Putamen (tissue), 1 donor: ENCODE measurements at regions not wholly inside any gene's neighbourhood (a gene's known extent, or its start where the extent isn't known, plus 50 kb on each side); places are given as distances from the start of the nearest gene placed in this dataset.
A peak's percentile ranks its signal among the peaks of the same experiment; 100 is the strongest.
"Not testable (repeated sequence)": the region's sequence is repeated elsewhere in the genome, so short reads cannot be mapped to it uniquely, and the experiment has no call there.

Experiments
- DNase-seq: peaks from one replicate; pipeline ENCODE4 v3.0.0-alpha.2; 2016; ENCODE audit warnings: low spot score

DNA sequence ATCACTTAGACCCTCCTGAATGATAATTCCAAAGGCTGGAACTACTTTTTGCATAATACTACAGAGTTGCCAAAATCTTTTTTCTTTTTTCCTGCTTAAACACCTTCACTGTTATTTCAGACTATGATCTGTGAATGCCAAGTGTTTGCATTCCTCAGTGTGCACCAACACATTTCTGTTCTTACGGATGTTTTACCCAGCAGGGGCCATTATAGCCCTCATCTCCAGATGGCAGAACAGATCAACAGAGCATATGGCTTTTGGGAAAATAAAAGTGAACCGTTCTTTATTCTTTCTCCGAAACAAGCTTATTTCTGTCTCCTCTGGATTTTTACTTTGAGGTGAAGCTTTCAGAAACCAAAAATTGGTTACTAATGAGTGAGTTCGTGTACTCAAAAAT, 1226.6 kb upstream of the FAM98A start:
- DNase-seq: no peak

DNA sequence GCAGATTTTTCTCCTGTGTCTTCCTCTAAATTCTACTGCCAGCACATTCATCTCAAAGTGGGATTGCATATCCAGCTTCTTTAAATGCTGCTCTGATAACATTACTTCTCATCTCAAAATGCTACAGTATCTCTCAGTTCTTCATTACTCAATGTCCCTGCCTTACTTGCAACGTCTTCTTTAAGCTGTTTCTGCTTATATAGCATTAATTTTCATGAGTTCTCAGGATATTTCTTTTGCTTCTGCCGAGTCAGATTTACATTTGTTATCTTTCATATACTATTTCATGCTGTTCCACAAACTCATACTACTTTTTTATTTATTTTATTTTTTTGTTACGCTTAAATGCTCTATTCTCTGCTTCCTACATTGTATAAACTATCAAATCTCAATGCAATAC, 1223.5 kb upstream of the FAM98A start:
- DNase-seq: no peak

DNA sequence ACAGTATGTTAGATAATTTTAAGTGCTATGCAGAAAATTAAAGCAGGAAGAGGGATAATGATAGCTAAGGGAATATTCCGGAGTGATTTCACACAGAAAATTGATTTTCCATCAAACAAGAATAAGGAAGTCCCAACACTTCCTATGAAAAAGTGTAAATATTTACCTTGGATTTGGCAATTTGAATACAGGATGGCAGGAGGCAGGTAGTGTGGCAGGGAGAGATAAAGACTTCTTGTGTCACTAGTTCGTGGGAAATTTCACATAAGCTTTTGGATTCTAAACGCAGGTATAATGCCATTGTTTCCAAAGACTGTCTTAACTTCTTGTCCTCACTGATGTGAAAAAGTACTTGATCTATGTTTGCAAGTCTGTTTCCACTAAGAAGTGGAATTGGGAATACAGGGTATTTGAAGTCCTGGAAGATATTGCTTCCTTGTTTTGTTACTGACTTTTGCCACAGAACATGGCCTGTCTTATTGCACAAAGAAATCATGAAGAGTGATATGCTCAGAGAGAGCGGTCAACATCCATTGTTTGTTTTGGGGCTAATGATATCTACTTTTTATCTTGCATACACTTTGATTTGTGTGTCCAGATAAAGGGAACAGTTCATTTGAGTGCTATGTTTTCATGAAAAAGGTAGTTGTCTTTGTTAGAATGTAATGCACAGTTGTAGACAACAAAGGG, 1216.1 kb upstream of the FAM98A start:
- no peak for DNase-seq

DNA sequence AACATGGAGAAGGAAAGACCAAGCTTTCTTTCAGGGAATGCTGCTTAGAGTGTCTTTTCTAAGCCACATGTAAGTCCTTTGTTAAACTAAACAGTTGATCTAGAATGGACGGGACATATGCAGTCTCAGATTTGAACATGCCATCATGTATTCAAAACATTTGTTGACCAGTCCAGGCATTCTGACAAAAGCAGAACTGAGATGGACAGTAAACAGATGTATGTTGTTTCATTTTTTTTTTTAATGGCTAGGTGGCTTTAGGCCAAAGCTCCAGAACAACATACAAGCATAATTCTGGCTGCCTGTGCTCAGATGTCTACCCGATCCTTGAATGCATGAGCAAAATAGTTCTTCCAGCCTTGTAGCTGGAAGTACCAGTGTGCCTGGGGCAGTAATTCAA, 1211.4 kb upstream of the FAM98A start:
- no peak for DNase-seq

DNA sequence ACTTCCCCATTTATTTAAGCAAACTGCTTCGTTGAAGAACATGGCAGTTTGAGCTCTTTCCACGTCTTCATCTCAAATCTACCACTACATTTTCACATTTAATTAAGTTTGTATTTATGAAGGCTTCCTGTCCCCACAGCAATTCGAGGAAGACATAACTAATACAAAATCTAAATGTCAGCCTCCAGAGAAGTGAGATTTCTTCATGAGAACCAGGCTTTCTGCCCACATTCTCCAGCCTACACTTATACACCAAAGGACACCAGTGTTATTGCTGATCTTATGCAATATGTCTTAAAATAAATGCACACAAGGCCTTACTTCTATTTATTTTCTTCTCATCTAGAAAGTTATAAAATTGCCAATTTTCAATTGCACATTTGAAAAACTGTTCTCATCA, 1209.3 kb upstream of the FAM98A start:
- DNase-seq: peak; percentile 14

DNA sequence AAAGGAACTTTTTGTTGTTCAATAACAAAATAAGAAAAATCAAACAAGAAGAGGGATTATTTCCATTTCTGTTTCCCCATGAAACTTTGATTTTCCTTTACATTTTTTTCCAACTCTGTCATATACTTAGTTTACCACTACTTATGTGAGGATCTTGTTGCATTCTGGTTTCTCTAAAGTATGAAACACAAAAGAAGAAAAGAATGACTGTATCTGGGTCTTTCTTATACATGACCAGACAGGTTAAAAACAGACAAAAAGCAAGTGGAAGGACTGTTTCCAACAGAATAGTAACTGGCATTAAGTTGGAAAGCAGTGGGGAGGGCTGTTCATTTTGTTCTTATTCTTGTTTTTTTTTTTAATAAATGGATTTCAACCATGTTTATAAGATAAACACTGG, 1207.8 kb upstream of the FAM98A start:
- no peak for DNase-seq

DNA sequence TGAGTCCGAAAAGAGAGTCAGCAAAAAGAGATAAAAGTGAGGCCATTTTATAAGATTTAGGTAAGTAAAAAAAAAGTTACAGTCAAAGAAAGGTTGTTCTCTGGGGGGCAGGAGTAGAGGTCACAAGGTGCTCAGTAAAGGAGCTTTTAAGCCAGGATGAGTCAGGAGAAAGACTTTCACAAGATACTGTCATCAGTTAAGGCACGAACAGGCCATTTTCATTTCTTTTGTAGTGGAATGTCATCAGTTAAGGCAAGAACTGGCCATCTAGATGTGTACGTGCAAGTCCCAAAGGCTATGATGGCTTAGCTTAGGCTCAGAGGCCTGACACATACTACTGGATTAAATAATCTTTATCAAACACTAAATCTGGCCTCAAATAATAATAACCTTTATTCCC, 1207.3 kb upstream of the FAM98A start:
- DNase-seq: no peak

- no peak for DNase-seq
Observed at GRCh38 chr2:34799556-34799955, 1200.5 kb upstream of the FAM98A start.

DNA sequence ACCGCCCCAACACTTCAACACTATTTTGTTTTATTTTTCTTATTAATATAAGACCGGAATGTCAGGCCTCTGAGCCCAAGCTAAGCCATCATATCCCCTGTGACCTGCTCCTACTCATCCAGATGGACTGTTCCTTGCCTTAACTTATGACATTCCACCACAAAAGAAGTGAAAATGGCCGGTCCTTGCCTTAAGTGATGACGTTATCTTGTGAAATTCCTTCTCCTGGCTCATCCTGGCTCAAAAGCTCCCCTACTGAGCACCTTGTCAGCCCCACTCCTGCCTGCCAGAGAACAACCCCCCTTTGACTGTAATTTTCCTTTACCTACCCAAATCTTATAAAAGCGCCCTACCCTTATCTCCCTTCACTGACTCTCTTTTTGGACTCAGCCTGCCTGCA, 1196.5 kb upstream of the FAM98A start:
- DNase-seq: not testable (repeated sequence)

DNA sequence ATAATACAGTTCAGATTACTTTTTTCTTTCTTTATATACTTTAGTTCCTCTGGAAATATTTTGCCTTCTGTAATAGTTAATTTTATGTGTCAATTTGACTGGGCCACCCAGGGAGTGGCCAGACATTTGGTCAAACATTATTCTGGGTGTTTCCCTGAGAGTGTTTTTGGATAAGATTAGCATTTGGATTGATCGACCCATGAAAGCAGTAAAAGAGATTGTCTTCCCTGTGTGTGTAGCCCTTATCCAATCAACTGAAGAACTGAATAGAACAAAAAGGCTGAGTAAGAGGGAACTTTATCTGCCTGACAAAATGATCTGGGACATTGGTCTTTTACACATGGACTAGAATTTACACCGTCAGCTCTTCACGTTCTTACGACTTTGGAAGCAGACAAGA, 1190.1 kb upstream of the FAM98A start:
- DNase-seq: no peak

DNA sequence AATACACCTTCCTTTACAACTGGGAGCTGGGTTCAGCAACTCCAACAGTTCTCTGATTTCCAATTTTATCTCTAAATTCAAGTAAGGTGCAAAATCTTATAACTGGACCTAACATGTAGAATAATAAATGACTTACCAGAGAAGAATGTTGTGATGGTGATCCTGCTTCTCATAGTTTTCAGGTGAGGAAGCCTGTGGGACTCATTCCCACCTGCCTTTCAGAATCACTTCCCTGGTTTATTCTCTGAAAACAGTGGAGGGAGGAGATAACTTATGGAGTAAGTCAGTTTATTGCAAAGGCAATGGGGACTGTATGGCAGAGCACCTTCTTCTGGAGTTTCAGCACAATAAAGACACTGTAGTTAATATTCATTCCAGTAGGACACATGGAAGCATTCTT, 1188.2 kb upstream of the FAM98A start:
- no peak for DNase-seq

GRCh38 chr2:34785206-34785785, 1186.2 kb upstream of the FAM98A start:
- no peak for DNase-seq

GRCh38 chr2:34784701-34785100, 1185.6 kb upstream of the FAM98A start:
- no peak for DNase-seq

- not testable (repeated sequence) for DNase-seq
Observed at GRCh38 chr2:34750742-34751141, 1151.6 kb upstream of the FAM98A start.

- no peak for DNase-seq
Observed at GRCh38 chr2:34747643-34748042, 1148.5 kb upstream of the FAM98A start.

DNA sequence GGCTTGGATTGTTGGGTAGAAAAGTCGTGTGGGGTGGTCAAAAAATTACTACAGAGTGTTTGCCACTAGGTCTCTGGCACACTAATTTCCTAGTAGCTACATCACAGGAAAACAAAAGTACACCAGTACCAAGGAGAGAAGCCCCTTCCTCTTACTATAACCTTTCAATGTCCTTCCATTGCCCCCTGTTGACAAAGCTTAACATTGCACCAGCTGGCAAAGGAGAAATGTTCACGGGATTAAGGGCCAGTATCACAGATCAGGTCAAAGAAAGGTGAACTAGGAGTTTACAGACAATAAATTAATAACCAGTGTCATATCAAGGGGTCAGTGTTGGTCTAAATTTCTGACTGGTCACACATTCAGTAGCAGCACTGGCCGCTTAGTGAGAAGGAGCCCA, 1139.6 kb upstream of the FAM98A start:
- no peak for DNase-seq

DNA sequence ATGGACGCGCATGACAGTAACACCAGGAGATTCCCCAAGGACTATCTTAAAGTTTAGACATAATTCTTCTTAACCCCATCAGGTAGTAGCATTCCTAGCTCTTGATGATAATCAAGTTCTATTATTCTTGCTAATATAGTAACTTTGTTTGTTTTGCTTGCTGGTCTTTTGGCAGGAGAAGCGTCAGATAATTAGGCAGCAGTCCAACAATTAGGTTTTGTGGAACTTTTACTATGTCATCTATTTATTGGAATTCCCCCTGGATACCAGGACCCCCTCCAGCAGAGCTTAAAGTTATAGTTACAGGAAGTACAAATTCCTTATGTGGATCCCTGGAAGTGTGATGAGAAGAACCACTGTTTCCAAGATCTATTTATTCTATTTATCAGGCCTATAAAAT, 1138.0 kb upstream of the FAM98A start:
- no peak for DNase-seq

DNA sequence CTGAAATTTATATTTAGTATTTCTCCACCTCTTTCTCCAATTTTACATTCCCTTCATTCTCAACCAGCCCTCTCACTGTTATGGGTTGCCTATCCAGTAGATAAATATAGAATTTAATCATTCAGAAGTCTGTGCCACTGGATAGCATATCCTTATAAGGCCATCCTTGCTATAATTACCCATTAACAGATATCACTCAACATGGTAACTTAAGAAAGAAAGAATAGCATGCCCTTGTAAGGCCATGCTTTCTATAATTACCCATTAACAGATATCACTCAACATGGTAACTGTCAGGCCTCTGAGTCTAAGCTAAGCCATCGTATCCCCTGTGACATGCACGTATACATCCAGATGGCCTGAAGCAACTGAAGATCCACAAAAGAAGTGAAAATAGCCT, 1137.4 kb upstream of the FAM98A start:
- no peak for DNase-seq

DNA sequence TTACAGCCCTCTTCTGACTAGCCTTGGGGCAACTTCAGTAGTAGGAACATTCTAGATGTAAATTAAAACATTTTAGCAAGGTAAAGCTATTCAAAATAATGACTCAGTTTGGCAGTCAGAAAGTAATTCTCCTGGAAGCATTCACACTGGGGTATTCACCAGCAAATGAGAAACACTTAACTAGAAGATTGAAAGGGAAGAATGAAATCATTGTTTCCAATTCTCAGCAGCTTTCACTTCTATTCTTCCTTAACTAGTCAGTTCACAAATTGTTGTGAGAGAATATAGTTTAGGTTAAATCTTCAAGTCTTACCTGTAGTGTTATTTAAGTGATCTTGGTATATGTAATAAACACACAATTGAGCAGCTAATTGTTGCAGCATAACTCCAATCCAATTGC, 1135.6 kb upstream of the FAM98A start:
- DNase-seq: no peak

- no peak for DNase-seq
Observed at GRCh38 chr2:34734042-34734441, 1134.9 kb upstream of the FAM98A start.

GRCh38 chr2:34731292-34731691, 1132.2 kb upstream of the FAM98A start:
- no peak for DNase-seq

- no peak for DNase-seq
Observed at GRCh38 chr2:34729845-34730244, 1130.7 kb upstream of the FAM98A start.

DNA sequence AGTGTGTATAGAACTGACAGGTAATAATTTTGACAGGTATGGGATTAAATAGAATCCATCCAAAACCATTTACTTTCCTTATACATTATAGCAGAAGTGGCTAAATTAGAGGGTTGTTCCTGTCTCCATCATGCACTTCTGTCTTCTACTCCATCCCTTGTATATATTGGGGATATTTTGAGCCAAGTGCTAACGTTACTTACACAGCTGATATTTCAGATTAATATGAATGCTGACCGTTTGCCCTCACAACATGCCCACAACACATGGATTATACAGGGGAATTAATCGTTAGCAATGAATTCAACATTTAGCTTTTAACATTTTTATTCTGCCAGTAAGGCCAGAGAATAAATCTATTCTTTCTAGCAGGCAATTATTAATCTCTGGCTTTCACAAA, 1125.0 kb upstream of the FAM98A start:
- no peak for DNase-seq

DNA sequence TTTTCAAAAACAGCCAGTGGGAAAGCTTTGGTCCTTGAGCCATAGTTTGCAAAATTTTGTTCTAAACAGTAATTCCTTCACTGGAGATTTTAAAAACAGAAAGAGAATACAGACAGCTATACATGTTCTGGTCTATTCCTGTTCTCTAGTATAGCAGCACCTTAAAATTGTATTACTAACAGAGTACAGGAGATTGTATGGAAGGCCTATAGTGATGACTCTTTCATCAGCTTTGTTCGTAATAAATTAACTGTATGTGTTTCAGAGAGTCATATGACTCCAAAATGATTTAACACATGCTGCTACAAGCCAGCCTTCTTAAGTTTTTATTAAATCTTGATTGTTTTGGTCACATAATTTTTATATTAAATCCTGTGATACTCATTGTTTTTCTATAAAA, 1124.6 kb upstream of the FAM98A start:
- DNase-seq: no peak
